ENCODE measurements at regions not wholly inside any gene's neighbourhood (a gene's known extent, or its start where the extent isn't known, plus 50 kb on each side); places are given as distances from the start of the nearest gene placed in this dataset.

GRCh38 chr3:117632191-117632590 lies 922.6 kb downstream of the TUSC7 start:
- no peak for DNase-seq

GRCh38 chr3:117633207-117633606 lies 923.6 kb downstream of the TUSC7 start:
- DNase-seq, result peak; percentile 47

GRCh38 chr3:117637666-117638065 lies 928.1 kb downstream of the TUSC7 start:
- DNase-seq, result no peak

GRCh38 chr3:117644203-117644602 lies 934.6 kb downstream of the TUSC7 start:
- DNase-seq, result no peak

GRCh38 chr3:117645561-117646242 lies 936.1 kb downstream of the TUSC7 start:
- peak; percentile 53 for DNase-seq

- DNase-seq, result no peak
Observed at GRCh38 chr3:117647435-117647834, 937.9 kb downstream of the TUSC7 start.

GRCh38 chr3:117651246-117651645 lies 941.7 kb downstream of the TUSC7 start:
- no peak for DNase-seq

- DNase-seq, result no peak
Observed at GRCh38 chr3:117656391-117656790, 946.8 kb downstream of the TUSC7 start.

- no peak for DNase-seq
Observed at GRCh38 chr3:117657278-117657677, 947.7 kb downstream of the TUSC7 start.

GRCh38 chr3:117660941-117661817 lies 951.6 kb downstream of the TUSC7 start:
- DNase-seq, result no peak

GRCh38 chr3:117661818-117662095 lies 952.2 kb downstream of the TUSC7 start:
- no peak for DNase-seq

- peak; percentile 92 for DNase-seq
Observed at GRCh38 chr3:117665296-117665695, 955.7 kb downstream of the TUSC7 start.

- DNase-seq, result no peak
Observed at GRCh38 chr3:117666325-117666724, 956.7 kb downstream of the TUSC7 start.

- no peak for DNase-seq
Observed at GRCh38 chr3:117666812-117667211, 957.2 kb downstream of the TUSC7 start.

GRCh38 chr3:117669774-117670173 lies 960.2 kb downstream of the TUSC7 start:
- no peak for DNase-seq

- no peak for DNase-seq
Observed at GRCh38 chr3:117671722-117672318, 962.2 kb downstream of the TUSC7 start.

GRCh38 chr3:117674321-117674720 lies 964.7 kb downstream of the TUSC7 start:
- no peak for DNase-seq

- DNase-seq, result no peak
Observed at GRCh38 chr3:117681619-117682018, 972.0 kb downstream of the TUSC7 start.

GRCh38 chr3:117687096-117687495 lies 977.5 kb downstream of the TUSC7 start:
- no peak for DNase-seq

GRCh38 chr3:117688583-117688982 lies 979.0 kb downstream of the TUSC7 start:
- peak; percentile 95 for DNase-seq

GRCh38 chr3:117691526-117691925 lies 981.9 kb downstream of the TUSC7 start:
- DNase-seq, result no peak

GRCh38 chr3:117692416-117692995 lies 982.9 kb downstream of the TUSC7 start:
- DNase-seq, result no peak

- no peak for DNase-seq
Observed at GRCh38 chr3:117695321-117695720, 985.7 kb downstream of the TUSC7 start.
